C4-2B (cell line): ENCODE measurements at regions not wholly inside any gene's neighbourhood (a gene's known extent, or its start where the extent isn't known, plus 50 kb on each side); places are given as distances from the start of the nearest gene placed in this dataset.

Experiments used
- H3K27ac ChIP-seq: fragments of 450-650 bp; 2 replicates; pipeline ENCODE4 v1.5.1; 2017
- CTCF ChIP-seq: fragments of 450-650 bp; conservative IDR thresholded peaks from 2 replicates; pipeline ENCODE4 v1.5.1; 2017; ENCODE audit warnings: mild to moderate bottlenecking
- ZFX ChIP-seq: fragments of 450-650 bp; IDR thresholded peaks from 2 replicates; pipeline ENCODE4 v1.6.1; 2017

GRCh38 chr2:58914733-58915505 lies 673.8 kb upstream of the FANCL start:
- H3K27ac ChIP-seq = no peak overlapping the region
- no peak for TF ChIP-seq CTCF
- no peak for TF ChIP-seq ZFX

GRCh38 chr2:58913082-58913726 lies 672.1 kb upstream of the FANCL start:
- TF ChIP-seq ZFX (no peak), CTCF (no peak)
- H3K27ac ChIP-seq = no peak overlapping the region

GRCh38 chr2:58911877-58912276 lies 670.8 kb upstream of the FANCL start:
- no peak overlapping the region for H3K27ac ChIP-seq
- TF ChIP-seq CTCF = no peak
- TF ChIP-seq ZFX = no peak

- no peak overlapping the region for H3K27ac ChIP-seq
- TF ChIP-seq CTCF (no peak), ZFX (no peak)
Measured at GRCh38 chr2:58908501-58909154, 667.5 kb upstream of the FANCL start.

- TF ChIP-seq ZFX (no peak), CTCF (no peak)
Measured at GRCh38 chr2:58907644-58908043, 666.5 kb upstream of the FANCL start.

GRCh38 chr2:58906081-58906645 lies 665.0 kb upstream of the FANCL start:
- TF ChIP-seq CTCF = no peak
- TF ChIP-seq ZFX = no peak
- no peak overlapping the region for H3K27ac ChIP-seq

More at GRCh38 chr2:58907644-58908043, 666.5 kb upstream of the FANCL start:
- no peak overlapping the region for H3K27ac ChIP-seq

GRCh38 chr2:58904095-58904494 lies 663.0 kb upstream of the FANCL start:
- no peak for TF ChIP-seq CTCF
- TF ChIP-seq ZFX = no peak

More at GRCh38 chr2:58904095-58904494, 663.0 kb upstream of the FANCL start:
- no peak overlapping the region for H3K27ac ChIP-seq
